Stimulated activated CD8-positive, alpha-beta memory T cell treated with anti-CD3 and anti-CD28 coated beads, Interleukin-12 subunit alpha, Interleukin-12 subunit beta, amount 100 ng/mL, for 24 hours (primary cell): ENCODE measurements at regions not wholly inside any gene's neighbourhood (a gene's known extent, or its start where the extent isn't known, plus 50 kb on each side); places are given as distances from the start of the nearest gene placed in this dataset.

Experiments used
- DNase-seq: peaks from one replicate; pipeline ENCODE4 v3.0.0-alpha.2; 2020; ENCODE audit errors: extremely low read depth

GRCh38 chr1:244952280-244952933, 88.1 kb upstream of the HNRNPU start:
- DNase-seq: no peak

- no peak for DNase-seq
These were observed 84.1 kb upstream of the HNRNPU start for GRCh38 chr1:244948416-244948815.

GRCh38 chr1:244945109-244945671, 80.8 kb upstream of the HNRNPU start:
- no peak for DNase-seq

GRCh38 chr1:244941121-244941520, 76.8 kb upstream of the HNRNPU start:
- DNase-seq: no peak

GRCh38 chr1:244937099-244937498, 72.8 kb upstream of the HNRNPU start:
- DNase-seq: no peak

- DNase-seq: no peak
These were observed 56.8 kb upstream of the HNRNPU start for GRCh38 chr1:244920911-244921761.

GRCh38 chr1:244919320-244920282, 55.3 kb upstream of the HNRNPU start:
- no peak for DNase-seq

- DNase-seq: peak; percentile 42
These were observed 54.3 kb upstream of the HNRNPU start for GRCh38 chr1:244918421-244919319.

GRCh38 chr1:244917073-244917670, 52.8 kb upstream of the HNRNPU start:
- no peak for DNase-seq

- no peak for DNase-seq
These were observed 51.4 kb upstream of the HNRNPU start for GRCh38 chr1:244915736-244916135.

- no peak for DNase-seq
These were observed 50.4 kb upstream of the HNRNPU start for GRCh38 chr1:244914761-244915160.
